ENCODE measurements at regions not wholly inside any gene's neighbourhood (a gene's known extent, or its start where the extent isn't known, plus 50 kb on each side); places are given as distances from the start of the nearest gene placed in this dataset.

GRCh38 chr3:194982472-194982871, 288.5 kb downstream of the XXYLT1 start:
- DNase-seq = no peak

GRCh38 chr3:194983121-194983520, 287.8 kb downstream of the XXYLT1 start:
- no peak for DNase-seq

- no peak for DNase-seq
These were observed 287.3 kb downstream of the XXYLT1 start for GRCh38 chr3:194983620-194984019.

- DNase-seq = no peak
These were observed 286.9 kb downstream of the XXYLT1 start for GRCh38 chr3:194984066-194984465.

GRCh38 chr3:194984622-194985021, 286.3 kb downstream of the XXYLT1 start:
- no peak for DNase-seq

GRCh38 chr3:194985031-194985578, 285.9 kb downstream of the XXYLT1 start:
- DNase-seq = no peak

- no peak for DNase-seq
These were observed 284.5 kb downstream of the XXYLT1 start for GRCh38 chr3:194986208-194987043.

- DNase-seq = no peak
These were observed 283.1 kb downstream of the XXYLT1 start for GRCh38 chr3:194987571-194988494.

GRCh38 chr3:194988495-194989165, 282.3 kb downstream of the XXYLT1 start:
- no peak for DNase-seq

GRCh38 chr3:194989241-194989640, 281.7 kb downstream of the XXYLT1 start:
- DNase-seq = no peak

GRCh38 chr3:194990454-194991337, 280.3 kb downstream of the XXYLT1 start:
- DNase-seq = no peak

GRCh38 chr3:194991338-194991654, 279.7 kb downstream of the XXYLT1 start:
- DNase-seq = no peak

GRCh38 chr3:194993896-194994295, 277.1 kb downstream of the XXYLT1 start:
- no peak for DNase-seq

GRCh38 chr3:194994551-194994981, 276.4 kb downstream of the XXYLT1 start:
- no peak for DNase-seq

GRCh38 chr3:194995334-194995733, 275.6 kb downstream of the XXYLT1 start:
- no peak for DNase-seq

- no peak for DNase-seq
These were observed 275.0 kb downstream of the XXYLT1 start for GRCh38 chr3:194995922-194996321.

GRCh38 chr3:194996746-194997145, 274.2 kb downstream of the XXYLT1 start:
- no peak for DNase-seq

GRCh38 chr3:194998417-194998816, 272.5 kb downstream of the XXYLT1 start:
- DNase-seq = no peak

GRCh38 chr3:194998948-194999347, 272.0 kb downstream of the XXYLT1 start:
- no peak for DNase-seq

GRCh38 chr3:194999491-194999890, 271.5 kb downstream of the XXYLT1 start:
- DNase-seq = no peak

GRCh38 chr3:195001261-195001660, 269.7 kb downstream of the XXYLT1 start:
- no peak for DNase-seq
